CD4-positive, alpha-beta T cell treated with Interferon alpha-2 for 1 hour (primary cell): ENCODE measurements at regions not wholly inside any gene's neighbourhood (a gene's known extent, or its start where the extent isn't known, plus 50 kb on each side); places are given as distances from the start of the nearest gene placed in this dataset.
"Not testable (repeated sequence)": the region's sequence is repeated elsewhere in the genome, so short reads cannot be mapped to it uniquely, and the experiment has no call there.

Source experiments
- DNase-seq, 2 donors: peaks; one replicate each; pipeline ENCODE4 v3.0.0-alpha.2; 2020 to 2022

- DNase-seq: no peak
Measured at GRCh38 chr12:68510397-68510796, 100.3 kb upstream of the RAP1B start.

- DNase-seq: no peak
Measured at GRCh38 chr12:68514807-68515411, 95.8 kb upstream of the RAP1B start.

DNA sequence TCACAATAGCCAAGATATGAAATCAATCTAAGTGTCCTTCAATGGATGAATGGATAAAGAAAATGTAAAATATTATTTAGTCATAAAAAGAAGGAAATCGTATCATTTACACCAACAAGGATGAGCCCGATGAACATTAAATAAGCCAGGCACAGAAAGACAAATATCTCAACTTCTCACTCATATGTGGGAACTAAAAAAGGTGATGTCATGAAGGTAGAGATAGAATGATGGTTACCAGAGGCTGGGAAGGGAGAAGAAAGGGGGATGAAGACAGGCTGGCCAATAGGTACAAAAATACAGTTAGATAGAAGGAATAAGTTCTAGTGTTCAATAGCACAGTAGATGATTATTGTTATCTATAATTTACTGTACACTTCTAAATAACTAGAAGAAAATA, 94.9 kb upstream of the RAP1B start:
- DNase-seq: no peak

- no peak for DNase-seq
Measured at GRCh38 chr12:68521321-68521839, 89.3 kb upstream of the RAP1B start.

DNA sequence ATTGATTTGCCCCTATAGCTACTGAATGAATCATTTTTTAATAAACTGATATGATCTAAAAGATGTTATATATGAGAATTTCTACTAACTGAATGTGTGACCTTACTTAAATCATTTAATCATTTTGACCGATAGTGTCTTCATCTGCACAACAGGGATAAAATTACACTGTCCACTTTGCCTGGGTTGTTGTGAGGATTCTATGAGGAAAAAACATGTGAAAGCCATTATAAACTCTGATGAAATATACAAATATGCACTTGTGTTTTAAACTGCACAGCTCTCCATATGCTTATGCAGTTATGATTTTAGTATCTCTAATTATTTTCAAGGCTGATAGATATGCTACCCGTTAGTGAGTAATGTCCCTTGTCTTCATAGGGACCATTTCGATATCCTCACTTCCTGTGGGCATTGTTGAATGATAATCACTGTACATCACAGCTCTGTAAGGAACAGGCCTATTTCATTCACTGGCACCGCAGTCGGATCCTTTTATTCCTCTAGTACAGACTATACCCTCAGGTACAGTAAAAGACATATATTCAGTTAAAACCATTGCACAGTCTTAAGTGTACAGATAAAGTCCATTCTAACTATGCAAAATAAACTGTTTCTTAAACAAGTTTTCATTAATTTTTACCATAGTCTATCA, 88.7 kb upstream of the RAP1B start:
- DNase-seq: no peak

GRCh38 chr12:68529466-68529865, 81.2 kb upstream of the RAP1B start:
- DNase-seq: no peak

- no peak for DNase-seq
Measured at GRCh38 chr12:68529869-68530268, 80.8 kb upstream of the RAP1B start.

DNA sequence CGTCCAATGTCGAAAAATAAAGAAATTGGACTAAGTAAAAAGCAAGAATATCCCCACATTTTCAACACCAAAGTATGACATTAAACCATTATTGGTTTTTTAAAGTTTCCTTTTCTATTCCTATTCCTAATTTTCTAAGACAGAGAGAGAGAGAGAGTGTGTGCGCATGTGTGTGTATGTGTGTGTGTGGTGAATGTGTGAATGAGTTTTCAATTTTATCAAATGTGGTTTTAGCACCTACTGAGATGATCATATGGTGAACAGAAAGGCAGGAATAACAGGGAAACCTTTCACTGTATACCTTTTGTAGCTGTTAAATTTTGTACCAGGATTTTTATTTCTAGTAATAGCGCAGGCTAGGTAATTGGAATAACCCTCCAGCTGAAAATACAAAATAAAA, 80.4 kb upstream of the RAP1B start:
- no peak for DNase-seq

DNA sequence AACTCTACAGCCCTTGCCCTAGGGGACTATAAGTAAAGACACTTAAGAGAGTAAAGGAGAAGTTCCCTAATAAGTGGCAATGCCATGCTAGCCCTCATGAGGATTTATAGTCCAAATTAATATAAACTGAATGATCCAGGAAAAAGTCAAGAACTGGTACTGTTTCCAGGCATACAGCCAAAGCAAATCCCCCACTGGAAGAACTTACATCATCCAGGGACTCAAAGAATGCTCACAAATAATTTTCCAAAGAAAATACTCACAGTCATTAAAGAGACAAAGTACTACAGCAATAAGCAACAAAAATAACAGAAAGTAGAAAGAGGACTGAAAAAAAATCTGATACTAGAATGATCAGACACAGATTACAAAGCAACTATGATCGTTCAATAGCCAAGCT, 79.7 kb upstream of the RAP1B start:
- no peak for DNase-seq

DNA sequence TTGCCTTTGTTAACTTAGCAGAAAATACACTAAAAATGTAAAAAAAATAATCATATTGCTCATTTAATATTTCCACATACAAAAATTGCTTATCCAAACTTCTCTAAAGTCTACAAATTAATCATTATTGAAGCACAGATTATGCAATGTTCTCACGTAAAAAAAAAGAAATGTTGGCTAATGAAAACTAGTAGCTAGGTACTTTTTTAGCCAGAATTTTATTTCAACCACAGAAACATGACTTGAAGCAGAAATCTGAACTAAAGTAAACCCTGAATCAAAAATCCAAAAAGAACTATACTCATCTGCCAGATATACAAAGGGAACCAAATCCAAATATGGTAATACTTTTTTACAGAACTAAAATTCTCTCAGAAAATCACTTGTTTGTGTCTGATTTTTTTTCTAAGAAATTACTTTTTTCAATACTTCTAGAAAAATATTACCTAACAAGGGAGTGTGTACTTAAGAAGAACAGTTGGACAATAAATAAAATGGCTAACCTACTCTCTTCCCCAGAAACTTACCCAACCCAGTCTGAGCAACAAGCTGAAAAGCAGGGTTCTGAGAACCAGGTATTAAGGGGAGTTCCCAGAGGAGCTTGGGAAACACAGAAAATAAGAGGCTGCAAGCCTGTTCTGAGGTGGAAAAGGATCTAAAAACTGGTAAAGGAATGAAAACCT, 78.4 kb upstream of the RAP1B start:
- DNase-seq: no peak

GRCh38 chr12:68532887-68533248, 77.8 kb upstream of the RAP1B start:
- DNase-seq: no peak

DNA sequence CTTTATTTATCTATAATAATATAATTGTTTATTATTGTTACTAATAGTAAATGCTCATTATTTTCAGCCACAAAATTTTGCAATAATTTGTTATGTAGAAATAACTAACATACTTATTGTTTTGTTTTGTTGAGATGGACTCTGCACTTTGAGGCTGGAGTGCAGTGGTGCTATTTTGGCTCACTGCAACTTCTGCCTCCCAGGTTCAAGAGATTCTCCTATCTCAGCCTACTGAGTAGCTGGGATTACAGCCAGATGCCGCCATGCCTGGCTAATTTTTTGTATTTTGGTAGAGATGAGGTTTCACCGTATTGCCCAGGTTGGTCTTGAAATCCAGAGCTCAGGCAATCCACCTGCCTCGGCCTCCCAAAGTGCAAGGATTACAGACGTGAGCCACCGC, 76.6 kb upstream of the RAP1B start:
- no peak for DNase-seq

DNA sequence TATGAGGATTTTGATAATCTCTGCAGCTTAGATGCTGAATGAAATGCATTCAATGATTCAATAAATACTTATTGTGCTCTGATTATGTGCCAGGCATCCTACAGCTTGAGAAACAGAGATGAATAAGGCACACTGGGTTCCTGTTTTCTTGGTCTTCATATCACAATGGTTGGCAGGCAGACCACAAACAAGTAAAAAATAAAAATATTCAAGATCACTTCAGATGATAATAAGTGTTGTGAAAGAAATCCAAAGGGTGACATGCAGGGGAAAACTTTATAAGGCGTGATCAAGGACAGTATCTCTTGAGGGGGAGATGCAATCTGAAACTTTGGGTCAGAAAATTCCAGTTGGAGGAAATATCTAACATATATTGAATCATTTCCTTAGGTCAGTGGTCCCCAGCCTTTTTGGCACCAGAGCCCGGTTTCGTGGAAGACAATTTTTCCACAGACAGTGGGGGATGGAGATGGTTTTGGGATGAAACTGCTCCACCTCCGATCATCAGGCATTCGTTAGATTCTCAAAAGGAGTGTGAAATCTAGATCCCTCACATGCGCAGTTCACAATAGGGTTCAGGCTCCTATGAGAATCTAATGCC, 73.7 kb upstream of the RAP1B start:
- no peak for DNase-seq

DNA sequence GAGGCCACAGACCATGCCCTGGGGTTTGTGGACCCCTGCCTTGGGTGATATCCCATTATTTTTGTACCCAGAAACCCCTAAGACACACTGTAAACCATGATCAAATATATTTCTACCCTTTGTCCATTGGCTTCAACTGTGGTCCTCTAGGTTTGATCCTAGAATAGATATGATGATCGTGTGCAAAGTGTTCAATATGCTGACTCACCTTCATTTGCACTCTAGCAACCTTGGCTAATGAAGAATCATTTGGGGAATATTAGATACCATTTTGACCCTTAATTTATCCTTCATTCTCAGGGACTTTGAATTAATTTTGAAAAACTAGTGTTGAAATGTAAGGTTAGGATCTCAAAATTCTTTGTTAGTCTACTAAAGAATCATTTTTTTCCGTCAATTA, 73.1 kb upstream of the RAP1B start:
- no peak for DNase-seq

DNA sequence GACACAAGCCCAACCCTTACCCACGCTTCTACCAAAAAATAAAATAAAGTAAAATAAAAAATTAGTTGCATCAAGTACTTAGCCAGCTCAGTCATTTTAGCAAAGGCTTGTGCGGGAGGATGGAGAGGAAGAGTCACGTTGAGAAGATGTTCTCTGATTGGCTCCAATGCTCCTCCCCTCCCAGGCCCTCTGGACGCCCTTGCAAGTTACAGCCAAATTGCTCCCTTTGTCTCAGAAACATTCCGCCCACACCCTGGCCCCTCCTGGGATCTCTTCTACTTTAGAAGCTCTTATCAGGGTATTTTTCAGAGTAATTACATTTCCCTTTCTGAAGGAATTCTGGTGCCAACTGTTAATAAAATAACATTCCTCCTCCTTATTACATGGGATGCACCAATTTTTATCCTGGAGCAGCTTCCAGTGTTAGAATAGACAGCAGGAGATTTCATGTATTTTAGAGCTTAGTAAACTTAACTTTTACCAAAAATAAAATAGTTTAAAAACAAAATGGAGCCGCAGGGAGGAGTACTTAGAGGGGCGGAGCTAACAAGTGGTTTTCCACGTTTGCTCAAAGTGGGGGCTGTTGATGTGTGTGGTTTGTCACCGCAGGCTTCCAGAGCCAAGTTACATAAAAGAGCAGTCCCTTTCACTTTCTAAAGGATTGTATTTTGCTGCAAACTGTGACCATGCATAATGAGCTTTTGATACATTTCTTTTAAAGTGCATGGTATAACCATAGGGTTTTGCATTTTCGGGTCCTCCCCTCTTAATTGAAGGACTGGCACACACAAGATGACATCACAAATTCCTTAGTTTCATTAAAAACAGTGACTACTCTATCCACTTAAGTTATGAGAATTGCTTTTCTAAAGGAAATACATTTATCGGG, 71.7 kb upstream of the RAP1B start:
- DNase-seq: peak; percentile 66 to 79

DNA sequence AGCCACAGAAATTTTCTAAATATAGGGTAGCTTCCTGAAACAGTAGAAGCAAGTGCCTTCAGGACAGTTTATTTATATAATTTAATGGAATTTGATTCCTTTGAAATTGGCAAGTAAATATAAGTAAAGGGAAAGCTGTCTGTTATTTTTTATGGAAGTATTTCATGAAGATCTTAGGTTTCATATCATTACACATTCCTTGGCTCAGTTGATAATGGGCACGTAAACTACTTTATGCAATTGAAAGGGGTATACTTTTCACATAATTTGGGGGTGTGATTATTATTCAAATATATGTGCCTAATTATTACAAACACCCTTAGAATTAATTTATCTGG, 71.1 kb upstream of the RAP1B start:
- DNase-seq: no peak

DNA sequence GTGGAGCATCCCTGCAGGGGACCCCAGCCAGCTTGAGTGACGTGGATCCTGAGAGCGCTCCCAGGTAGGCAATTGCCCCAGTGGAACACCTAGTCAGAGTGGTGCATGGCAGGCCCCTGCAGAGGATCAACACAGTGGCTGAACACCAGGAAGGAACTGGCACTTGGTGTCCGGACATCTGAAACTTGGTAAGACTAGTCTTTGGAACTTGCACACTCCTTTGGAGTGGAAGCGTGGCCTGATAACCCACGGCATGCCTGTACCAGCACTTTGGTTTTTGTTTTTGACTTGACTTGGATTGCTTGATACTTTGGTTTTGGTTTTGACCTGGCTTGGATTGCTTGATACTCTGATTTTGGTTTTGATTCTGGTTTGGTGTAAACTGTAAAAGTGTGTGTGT, 69.9 kb upstream of the RAP1B start:
- not testable (repeated sequence) for DNase-seq

DNA sequence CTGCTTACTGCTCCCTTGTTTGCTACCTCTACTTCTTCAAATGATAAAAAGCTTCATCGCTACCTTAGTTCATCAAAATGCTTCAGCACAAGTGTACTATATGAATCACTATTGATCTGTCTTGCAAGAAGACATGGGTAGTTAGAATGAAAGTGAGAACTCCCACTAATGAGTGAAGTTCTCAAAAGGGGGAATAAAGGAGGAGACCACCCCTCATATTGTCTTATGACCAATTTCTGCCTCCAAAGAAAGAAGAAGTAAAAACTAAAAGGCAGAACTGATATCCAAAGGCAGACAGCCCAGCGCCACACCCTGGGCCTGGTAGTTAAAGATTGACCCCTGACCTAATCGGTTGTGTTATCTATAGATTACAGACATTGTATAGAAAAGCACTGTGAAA, 63.4 kb upstream of the RAP1B start:
- DNase-seq: not testable (repeated sequence)

- not testable (repeated sequence) for DNase-seq
Measured at GRCh38 chr12:68552605-68553195, 58.0 kb upstream of the RAP1B start.

- DNase-seq: no peak
Measured at GRCh38 chr12:68557011-68557730, 53.5 kb upstream of the RAP1B start.

GRCh38 chr12:68559246-68559645, 51.5 kb upstream of the RAP1B start:
- no peak for DNase-seq
